D721Med (cell line): ENCODE measurements at regions not wholly inside any gene's neighbourhood (a gene's known extent, or its start where the extent isn't known, plus 50 kb on each side); places are given as distances from the start of the nearest gene placed in this dataset.

Experiments
- DNase-seq: peaks from one replicate; pipeline ENCODE4 v3.0.0; 2011; ENCODE audit warnings: low spot score; ENCODE audit not compliant: insufficient read length
- FAIRE-seq: peaks from 2 replicates; lab custom pipeline; 2011; peaks lifted over from hg19 to GRCh38; lab: Jason Lieb, UNC
- TF ChIP-seq, protein P1 (sequence below): IDR thresholded peaks from 2 replicates; pipeline ENCODE4 v1.5.1; 2012; ENCODE audit warnings: mild to moderate bottlenecking, control low read depth; ENCODE audit not compliant: insufficient read depth; ENCODE audit errors: missing control alignments

DNA sequence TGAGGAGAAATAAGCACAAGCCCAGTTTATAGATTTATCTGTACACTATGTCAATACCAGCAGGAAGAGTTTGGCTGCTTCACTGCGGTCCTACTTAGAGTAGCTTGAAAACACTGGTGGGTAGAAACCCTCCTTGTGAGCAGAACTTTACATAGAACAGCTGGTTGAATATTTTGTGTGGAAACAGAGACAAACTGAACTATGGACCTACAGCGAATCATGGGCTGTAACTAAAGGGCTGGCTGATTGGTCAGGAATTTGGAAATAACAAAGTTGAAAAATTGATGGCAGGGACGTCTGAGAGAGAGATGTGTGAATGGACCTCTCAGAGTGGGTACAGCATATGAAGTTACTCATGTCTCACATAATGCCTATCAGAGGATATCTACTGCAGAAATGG, 392.5 kb downstream of the MAN2A1 start:
- DNase-seq (no peak), FAIRE-seq (no peak)
- TF ChIP-seq, protein P1, sequence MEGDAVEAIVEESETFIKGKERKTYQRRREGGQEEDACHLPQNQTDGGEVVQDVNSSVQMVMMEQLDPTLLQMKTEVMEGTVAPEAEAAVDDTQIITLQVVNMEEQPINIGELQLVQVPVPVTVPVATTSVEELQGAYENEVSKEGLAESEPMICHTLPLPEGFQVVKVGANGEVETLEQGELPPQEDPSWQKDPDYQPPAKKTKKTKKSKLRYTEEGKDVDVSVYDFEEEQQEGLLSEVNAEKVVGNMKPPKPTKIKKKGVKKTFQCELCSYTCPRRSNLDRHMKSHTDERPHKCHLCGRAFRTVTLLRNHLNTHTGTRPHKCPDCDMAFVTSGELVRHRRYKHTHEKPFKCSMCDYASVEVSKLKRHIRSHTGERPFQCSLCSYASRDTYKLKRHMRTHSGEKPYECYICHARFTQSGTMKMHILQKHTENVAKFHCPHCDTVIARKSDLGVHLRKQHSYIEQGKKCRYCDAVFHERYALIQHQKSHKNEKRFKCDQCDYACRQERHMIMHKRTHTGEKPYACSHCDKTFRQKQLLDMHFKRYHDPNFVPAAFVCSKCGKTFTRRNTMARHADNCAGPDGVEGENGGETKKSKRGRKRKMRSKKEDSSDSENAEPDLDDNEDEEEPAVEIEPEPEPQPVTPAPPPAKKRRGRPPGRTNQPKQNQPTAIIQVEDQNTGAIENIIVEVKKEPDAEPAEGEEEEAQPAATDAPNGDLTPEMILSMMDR: no peak

DNA sequence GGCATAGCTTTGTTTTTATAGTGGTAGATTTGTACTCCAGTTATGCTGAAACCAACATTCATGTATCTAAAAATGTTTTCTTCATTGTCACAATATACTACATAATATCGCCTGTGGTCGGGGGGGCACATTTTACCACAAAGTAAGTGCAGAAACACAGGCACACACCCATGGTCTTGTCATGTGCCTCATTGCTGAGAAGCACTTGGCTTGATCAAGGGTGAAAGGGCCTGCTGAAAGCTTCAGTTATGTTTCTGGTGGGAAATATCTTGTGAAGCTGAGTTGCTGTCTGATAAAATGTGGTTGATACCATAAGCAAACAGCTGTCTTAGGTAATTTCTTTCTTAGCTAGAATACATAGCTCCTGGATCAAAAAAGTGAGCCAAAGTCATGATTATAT, 393.1 kb downstream of the MAN2A1 start:
- DNase-seq: no peak
- TF ChIP-seq, protein P1: no peak
- FAIRE-seq: no peak

DNA sequence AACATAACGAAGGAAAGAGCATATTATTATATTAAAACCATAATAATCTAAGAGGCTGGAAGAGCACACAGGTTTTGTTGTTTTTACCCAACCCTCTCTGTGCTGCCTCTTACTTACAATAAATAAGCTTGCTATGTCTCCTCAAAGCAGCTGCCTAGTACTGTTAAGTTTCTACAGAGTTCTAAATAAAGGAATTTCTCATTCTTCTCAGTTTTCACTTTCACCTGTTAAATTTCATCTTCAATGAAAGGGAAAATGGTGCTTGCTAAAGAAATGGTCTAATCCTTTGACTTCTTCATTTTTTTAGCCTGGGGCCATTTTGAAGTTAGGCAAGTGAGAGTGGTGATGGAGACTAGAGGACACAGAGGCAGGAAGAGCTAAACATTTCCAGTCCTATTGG, 396.1 kb downstream of the MAN2A1 start:
- no peak for DNase-seq
- TF ChIP-seq, protein P1: no peak
- FAIRE-seq: no peak

DNA sequence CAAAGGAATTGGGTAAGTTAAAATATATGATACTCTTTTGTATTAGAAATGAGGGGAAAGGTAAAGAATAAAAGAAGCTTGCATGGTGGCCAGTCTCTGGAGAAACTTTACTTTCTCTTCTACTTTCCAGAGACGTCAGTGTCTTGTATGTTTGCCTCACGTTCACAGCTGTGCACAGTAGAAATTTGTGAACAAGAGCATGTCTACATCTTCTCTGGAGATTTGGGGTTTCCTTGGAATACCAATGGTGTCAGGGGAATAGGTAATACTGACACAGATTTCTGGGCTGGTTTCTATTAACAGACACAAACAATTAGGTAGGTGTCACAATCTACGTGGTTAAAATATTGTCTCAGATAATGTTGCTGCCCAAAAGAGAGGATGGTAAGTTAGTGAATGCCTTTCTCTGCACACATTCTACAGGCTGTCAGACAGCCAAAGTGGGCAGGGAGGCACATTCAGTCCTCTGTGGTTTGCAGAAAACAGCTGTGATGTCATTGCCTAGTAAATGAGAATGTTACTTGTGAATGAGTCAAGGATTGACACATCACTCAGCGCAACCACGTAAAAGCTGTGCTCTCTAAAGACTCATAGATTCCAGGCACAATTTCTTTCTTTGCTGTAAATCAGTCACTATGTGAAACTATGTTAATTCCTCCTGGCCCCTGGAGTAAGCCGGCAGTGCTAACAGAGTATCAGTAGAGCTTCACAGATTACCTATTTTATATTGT, 397.1 kb downstream of the MAN2A1 start:
- FAIRE-seq (no peak), DNase-seq (no peak)
- TF ChIP-seq, protein P1: no peak

DNA sequence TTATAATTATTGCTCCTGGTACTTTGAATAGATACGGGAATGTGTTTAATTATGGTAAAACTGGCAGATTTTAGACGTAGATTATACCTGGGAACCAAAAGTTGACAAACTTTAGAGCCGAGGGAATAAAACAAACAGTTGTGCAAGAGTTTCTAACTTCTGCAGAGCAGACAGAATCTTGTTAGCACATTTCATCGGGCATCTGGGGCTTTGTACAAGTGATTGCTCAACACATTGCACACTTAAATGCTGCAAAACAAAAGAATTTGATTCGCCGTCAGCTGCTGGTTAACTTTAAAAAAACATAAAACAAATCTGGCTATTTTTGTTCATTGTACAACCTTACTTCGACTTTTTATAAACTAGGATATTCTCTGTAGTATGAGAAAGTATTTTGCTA, 398.1 kb downstream of the MAN2A1 start:
- FAIRE-seq: no peak
- TF ChIP-seq, protein P1: no peak

DNA sequence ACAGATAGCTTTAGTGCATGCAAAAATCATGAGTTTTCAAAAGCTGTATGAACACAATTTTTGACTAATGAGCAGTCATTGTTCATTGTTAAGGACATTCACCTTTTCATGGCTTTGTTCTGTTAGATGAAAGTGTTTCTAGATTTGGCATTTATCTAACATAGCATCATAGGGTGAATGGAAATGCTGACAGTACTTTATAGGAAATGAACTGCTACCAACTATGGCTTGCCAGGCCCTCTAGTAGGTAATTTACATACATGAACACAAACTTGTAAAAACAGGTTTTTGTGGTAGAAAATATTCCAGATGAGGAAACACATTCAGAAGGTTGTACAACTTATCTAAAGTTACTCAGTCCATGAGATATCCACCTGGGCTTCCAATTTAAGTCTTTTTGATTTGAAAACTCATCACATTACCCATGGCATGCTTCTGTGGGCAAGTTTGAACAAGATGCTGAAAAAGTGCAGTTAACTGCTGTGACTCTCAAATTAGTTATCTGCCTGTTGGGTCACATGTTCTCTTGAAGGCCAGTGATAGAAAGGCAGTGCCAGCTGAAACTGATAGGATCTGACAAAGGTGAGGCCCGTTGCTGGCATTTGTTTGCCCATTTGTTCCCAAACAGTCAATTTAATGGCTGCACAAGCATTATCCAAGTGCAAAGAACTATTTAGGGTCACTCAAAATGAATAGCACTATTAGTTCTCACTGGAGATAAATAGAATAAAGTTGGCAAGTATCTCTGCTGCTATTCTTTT, 399.1 kb downstream of the MAN2A1 start:
- no peak for DNase-seq
- TF ChIP-seq, protein P1: no peak
- FAIRE-seq: no peak

More for the DNA sequence above, 398.1 kb downstream of the MAN2A1 start:
- DNase-seq: no peak
